Activated CD4-positive, alpha-beta T cell treated with anti-CD3 and anti-CD28 coated beads for 36 hours (primary cell): ENCODE measurements at regions not wholly inside any gene's neighbourhood (a gene's known extent, or its start where the extent isn't known, plus 50 kb on each side); places are given as distances from the start of the nearest gene placed in this dataset.
"Not testable (repeated sequence)": the region's sequence is repeated elsewhere in the genome, so short reads cannot be mapped to it uniquely, and the experiment has no call there.

Source experiments
- ATAC-seq: fragments of 200-7000 bp; cut with Tn5 transposase; one replicate; pipeline ENCODE4 v1.10.0; 2021; ENCODE audit warnings: mild to moderate bottlenecking, moderate library complexity
- CTCF ChIA-PET: fragments of 350-600 bp; sonication (Branson Sonifier 250); formaldehyde crosslinking; loops from one replicate; lab custom pipeline; 2021; ENCODE audit warnings: antibody characterized with exemption; lab: Charles Lee
- POLR2A ChIA-PET: fragments of 350-600 bp; sonication (Branson Sonifier 250); formaldehyde crosslinking; loops from one replicate; lab custom pipeline; 2021; ENCODE audit warnings: antibody characterized with exemption, inconsistent platforms; lab: Charles Lee
- DNase-seq: peaks from one replicate; pipeline ENCODE4 v3.0.0-alpha.2; 2020
- H3K27ac Mint-ChIP-seq: one replicate; pipeline ENCODE4 v1.8.0; 2021; ENCODE audit warnings: mixed read lengths
- H3K27me3 Mint-ChIP-seq: one replicate; pipeline ENCODE4 v1.8.0; 2021; ENCODE audit warnings: mixed read lengths
- H3K36me3 Mint-ChIP-seq: one replicate; pipeline ENCODE4 v1.8.0; 2021; ENCODE audit warnings: low read depth, mixed read lengths
- H3K4me1 Mint-ChIP-seq: one replicate; pipeline ENCODE4 v1.8.0; 2021; ENCODE audit warnings: mixed read lengths
- H3K4me3 Mint-ChIP-seq: one replicate; pipeline ENCODE4 v1.8.0; 2021; ENCODE audit warnings: mild to moderate bottlenecking, moderate library complexity, mixed read lengths
- H3K9me3 Mint-ChIP-seq: one replicate; pipeline ENCODE4 v1.8.0; 2021; ENCODE audit warnings: low read depth, mixed read lengths
- intact Hi-C, 2 experiments: fragments of 100-400 bp; cut with DNase I in 1 of 2; cut with micrococcal nuclease in 1 of 2; formaldehyde crosslinking; loops; one replicate each; pipeline versions ENCODE4 v1.14.2 to v1.15.1; 2022 to 2024; cut with DNase I, micrococcal nuclease

GRCh38 chr21:7837315-7837714 is 2684.1 kb upstream of the TPTE start:
- intact Hi-C loops, POLR2A ChIA-PET, H3K36me3 Mint-ChIP-seq: not testable (repeated sequence)

GRCh38 chr21:7853426-7853825 is 2668.0 kb upstream of the TPTE start:
- POLR2A ChIA-PET, ATAC-seq, H3K36me3 Mint-ChIP-seq, H3K27me3 Mint-ChIP-seq, intact Hi-C loops, CTCF ChIA-PET, H3K4me3 Mint-ChIP-seq, DNase-seq, H3K9me3 Mint-ChIP-seq, H3K4me1 Mint-ChIP-seq, H3K27ac Mint-ChIP-seq: not testable (repeated sequence)

More at GRCh38 chr21:7837315-7837714, 2684.1 kb upstream of the TPTE start:
- H3K9me3 Mint-ChIP-seq, H3K4me1 Mint-ChIP-seq, ATAC-seq, CTCF ChIA-PET, H3K27me3 Mint-ChIP-seq, H3K27ac Mint-ChIP-seq, DNase-seq, H3K4me3 Mint-ChIP-seq: not testable (repeated sequence)

GRCh38 chr21:7853836-7854235 is 2667.5 kb upstream of the TPTE start:
- H3K27me3 Mint-ChIP-seq, H3K4me1 Mint-ChIP-seq, POLR2A ChIA-PET, H3K4me3 Mint-ChIP-seq, H3K9me3 Mint-ChIP-seq, intact Hi-C loops, H3K27ac Mint-ChIP-seq, ATAC-seq, CTCF ChIA-PET, DNase-seq, H3K36me3 Mint-ChIP-seq: not testable (repeated sequence)
